GM12875 (cell line): ENCODE measurements at regions not wholly inside any gene's neighbourhood (a gene's known extent, or its start where the extent isn't known, plus 50 kb on each side); places are given as distances from the start of the nearest gene placed in this dataset.

Source experiments
- H3K4me3 ChIP-seq: one replicate; pipeline ENCODE4 v1.5.1; 2011; ENCODE audit warnings: low read depth, low read length, control low read depth
- TF ChIP-seq, protein P1 (sequence below): IDR thresholded peaks from 2 replicates; pipeline ENCODE4 v1.5.1; 2011; ENCODE audit warnings: low read depth, mild to moderate bottlenecking, control low read depth, inconsistent platforms, low read length, moderate library complexity, borderline replicate concordance; ENCODE audit not compliant: insufficient read depth

DNA sequence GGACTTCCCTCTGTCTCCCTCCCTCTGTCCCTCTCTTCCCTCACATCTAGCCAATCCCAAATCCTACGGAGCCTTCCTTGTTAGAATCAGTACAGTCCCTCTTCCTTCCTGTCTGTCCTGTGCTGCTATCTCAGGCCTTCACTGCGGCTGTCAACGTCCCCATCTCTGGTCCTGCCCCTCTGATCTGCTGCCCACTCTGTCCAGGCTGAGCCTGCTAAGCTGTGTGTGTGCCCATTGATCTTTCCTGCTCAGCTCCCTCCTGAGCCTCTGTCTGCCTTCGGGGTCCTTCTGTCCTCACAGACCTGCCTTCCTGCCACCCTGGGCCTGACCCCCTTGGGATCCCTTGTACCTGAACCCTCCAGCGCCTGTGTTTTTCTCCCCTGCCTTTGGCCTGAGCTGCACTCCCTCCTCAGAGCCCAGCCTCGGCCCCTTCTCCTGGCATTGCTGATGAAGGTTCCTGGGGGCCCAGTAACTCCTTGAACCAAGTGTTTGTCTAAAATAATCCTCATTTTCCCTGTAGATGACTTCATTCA is 182.1 kb upstream of the SHH start:
- no peak overlapping the region for H3K4me3 ChIP-seq
- TF ChIP-seq, protein P1, sequence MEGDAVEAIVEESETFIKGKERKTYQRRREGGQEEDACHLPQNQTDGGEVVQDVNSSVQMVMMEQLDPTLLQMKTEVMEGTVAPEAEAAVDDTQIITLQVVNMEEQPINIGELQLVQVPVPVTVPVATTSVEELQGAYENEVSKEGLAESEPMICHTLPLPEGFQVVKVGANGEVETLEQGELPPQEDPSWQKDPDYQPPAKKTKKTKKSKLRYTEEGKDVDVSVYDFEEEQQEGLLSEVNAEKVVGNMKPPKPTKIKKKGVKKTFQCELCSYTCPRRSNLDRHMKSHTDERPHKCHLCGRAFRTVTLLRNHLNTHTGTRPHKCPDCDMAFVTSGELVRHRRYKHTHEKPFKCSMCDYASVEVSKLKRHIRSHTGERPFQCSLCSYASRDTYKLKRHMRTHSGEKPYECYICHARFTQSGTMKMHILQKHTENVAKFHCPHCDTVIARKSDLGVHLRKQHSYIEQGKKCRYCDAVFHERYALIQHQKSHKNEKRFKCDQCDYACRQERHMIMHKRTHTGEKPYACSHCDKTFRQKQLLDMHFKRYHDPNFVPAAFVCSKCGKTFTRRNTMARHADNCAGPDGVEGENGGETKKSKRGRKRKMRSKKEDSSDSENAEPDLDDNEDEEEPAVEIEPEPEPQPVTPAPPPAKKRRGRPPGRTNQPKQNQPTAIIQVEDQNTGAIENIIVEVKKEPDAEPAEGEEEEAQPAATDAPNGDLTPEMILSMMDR: no peak

DNA sequence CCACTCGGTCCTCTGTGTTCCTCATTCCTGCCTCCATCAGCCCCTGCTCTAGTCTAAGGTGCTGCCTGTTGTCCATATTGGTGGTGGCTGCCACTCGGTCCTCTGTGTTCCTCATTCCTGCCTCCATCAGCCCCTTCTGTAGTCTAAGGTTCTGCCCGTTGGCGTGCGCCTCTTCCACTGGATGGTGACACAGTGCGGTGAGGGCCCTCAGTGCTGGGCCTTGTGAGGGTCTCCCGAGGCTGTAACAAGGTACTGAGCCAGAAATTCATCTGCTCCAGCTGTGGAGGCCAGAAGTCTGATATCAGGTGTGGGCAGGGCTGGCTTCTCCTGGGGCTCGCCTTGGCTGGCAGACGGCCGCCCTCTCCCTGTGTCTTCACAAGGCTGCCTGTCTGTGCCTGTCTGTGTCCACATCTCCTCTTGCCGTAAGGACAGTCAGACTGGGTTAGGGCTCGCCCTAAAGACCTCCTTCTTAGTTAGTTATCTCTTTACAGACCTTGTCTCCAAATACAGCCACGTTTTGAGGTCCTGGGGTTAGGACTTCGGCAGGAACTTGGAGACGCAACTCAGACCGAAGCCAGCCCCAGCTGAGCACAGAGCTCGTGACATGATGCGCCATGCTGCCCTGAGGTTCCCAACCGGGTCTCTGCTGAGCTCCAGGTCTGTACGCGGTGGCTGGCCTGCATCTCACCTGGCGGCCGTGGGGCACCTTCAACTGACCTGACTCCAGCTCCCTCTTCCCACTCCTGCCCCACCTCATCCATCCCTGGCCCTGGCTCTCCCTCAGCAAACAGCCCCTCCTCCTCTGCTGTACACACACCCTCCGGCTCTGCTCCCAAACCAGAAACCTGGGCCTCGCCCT is 181.4 kb upstream of the SHH start:
- TF ChIP-seq, protein P1: no peak
- H3K4me3 ChIP-seq: no peak overlapping the region

DNA sequence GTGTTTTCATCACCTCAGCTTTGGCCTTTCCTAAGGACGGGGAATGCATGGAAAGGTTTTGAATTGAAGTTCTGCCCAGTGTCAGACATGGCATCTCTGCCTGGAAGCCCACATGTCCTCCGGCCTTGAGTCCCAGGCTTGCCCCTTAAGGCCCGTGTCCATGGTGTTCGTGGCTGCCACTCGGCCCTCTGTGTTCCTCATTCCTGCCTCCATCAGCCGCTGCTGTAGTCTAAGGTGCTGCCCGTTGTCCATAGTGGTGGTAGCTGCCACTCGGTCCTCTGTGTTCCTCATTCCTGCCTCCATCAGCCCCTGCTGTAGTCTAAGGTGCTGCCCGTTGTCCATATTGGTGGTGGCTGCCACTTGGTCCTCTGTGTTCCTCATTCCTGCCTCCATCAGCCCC is 180.7 kb upstream of the SHH start:
- no peak overlapping the region for H3K4me3 ChIP-seq
- TF ChIP-seq, protein P1: no peak

DNA sequence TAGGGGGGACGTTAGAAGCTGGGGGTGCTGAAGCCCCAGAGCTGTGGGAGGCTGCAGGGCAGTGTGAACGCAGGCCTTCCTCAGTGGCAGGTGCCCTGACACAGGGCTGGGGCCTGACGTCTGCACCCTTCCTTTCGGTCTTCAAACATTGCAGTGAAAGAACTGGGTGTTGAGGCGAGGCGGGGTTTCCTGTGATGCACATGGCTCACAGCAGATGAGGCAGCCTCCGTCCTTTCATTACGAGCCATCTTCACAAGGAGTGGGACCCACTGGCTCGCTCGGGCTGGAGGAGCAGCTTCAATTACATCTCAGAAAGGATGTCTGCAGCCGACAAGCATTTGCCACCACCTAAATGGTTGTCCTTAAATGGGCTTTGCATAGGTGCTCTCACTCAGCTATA is 180.3 kb upstream of the SHH start:
- TF ChIP-seq, protein P1: no peak
- H3K4me3 ChIP-seq: no peak overlapping the region

DNA sequence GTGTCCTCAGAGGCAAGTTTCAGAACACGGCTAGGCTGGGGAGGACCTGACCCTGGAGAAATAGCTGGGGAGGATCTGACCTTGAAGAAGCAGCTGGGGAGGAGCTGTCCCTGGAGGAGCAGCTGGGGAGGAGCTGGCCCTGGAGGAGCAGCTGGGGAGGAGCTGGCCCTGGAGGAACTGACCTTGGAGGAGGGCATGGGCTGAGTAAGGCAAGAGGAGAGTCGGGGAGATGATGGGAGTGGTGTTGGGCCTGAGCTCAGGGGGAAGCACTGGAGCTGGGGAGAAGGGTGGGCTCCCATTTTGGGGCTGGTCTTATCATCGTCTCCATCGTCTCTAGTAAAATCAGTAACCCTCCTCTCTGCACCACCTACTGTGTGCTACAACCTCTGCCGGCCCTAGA is 179.8 kb upstream of the SHH start:
- no peak overlapping the region for H3K4me3 ChIP-seq
- TF ChIP-seq, protein P1: no peak

DNA sequence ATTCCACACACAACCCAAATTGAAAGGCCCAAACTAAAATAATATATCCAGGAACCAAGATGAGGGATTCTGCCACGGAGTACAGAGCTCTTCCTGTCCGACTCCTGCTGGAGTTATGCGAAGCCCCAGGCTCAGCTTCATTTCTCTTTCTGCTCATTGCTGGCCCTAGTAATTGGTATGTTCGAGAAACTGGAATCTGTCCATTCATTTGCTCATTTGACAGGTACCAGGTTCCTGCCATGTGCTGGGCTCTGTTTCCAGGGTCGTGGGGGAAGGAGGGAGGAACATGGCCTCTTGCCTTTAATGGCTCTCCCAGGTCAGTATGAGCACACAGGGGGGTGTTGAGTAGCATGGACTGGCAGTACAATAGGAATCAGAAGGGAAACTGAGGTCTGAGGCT is 179.2 kb upstream of the SHH start:
- no peak overlapping the region for H3K4me3 ChIP-seq
- TF ChIP-seq, protein P1: no peak

DNA sequence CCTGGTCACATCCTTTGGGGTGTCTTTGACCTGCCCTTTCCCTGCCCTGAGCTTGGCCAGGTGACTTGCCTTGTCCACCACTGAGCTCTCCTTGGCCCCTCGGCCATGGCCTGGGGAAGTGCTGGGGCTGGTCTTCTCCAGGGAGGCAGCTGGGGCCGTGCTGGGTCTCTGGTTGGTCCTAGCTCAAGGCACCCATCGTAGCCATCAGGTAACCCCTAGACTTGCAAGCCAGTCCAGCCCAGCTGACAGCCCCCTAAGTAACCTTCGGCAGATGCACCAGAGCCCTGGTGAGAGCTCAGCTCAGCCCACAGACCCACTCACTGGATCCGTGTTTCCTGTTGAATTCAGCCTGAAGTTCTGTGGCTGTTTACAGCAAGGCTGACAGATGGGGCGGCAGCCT is 176.2 kb upstream of the SHH start:
- TF ChIP-seq, protein P1: no peak
- no peak overlapping the region for H3K4me3 ChIP-seq
